HT-29 (cell line): ENCODE measurements at regions not wholly inside any gene's neighbourhood (a gene's known extent, or its start where the extent isn't known, plus 50 kb on each side); places are given as distances from the start of the nearest gene placed in this dataset.
"Not testable (repeated sequence)": the region's sequence is repeated elsewhere in the genome, so short reads cannot be mapped to it uniquely, and the experiment has no call there.

Experiments
- DNase-seq: peaks from one replicate; pipeline ENCODE4 v3.0.0-alpha.2; 2015; ENCODE audit warnings: low spot score

- not testable (repeated sequence) for DNase-seq
Observed at GRCh38 chr1:83395130-83395529, 603.8 kb downstream of the TTLL7 start.

GRCh38 chr1:83386946-83387345 is 612.0 kb downstream of the TTLL7 start:
- DNase-seq = not testable (repeated sequence)

DNA sequence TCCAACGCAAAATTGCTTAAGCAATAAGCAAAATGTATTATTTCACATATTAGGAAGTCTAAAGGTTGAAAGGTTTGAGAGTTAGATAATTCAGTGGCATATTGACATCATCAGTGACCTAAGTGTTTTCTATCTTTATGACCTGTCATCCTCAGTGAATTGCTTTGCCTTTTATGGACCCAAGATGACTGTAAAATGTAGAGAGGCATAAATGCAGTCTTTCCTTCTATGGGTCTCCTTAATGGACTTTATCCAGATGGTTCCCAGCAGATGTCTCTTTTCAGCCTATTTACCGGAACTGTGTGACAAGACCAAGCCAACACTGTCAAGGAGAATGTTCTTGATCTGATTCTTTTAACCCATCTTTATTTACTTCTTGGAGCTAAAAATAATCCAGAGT is 615.8 kb downstream of the TTLL7 start:
- DNase-seq = not testable (repeated sequence)

DNA sequence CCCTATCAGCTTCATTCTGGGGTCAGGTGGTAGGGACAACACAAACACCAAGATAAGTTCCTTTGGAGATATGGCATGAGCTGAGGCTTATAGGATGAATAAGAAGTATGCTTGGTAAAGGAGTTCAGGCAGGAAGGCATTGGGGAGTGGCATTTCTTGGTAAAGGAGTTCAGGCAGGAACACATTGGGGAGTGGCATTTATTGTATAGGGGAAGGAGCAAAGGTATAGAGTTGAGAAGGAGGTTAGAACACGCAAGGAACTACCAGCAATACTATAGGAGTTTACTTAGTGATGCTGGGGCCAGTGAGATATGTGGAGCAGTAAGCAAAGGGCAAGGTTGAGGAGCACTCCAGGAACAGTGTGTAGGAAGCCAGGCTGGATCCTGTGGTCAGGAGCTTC is 625.9 kb downstream of the TTLL7 start:
- DNase-seq = not testable (repeated sequence)

DNA sequence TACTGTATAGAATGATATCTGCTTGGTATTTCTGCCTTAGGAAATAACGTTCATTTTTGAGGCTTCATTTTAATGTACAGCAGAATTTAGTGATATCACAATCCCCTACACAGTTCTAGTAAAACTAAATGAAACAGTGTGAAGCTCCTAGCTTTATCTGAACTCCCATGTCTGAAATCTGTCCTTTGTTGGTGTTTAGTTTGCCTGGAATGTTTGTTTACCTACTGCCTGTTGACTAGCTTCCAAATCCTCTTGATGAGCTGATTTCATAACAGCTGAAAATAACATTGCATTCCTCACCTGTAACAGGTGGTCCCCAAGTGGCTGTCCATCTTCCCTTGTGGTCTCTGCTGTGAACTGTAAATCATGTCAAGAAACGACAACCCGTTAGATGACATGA is 629.1 kb downstream of the TTLL7 start:
- DNase-seq = not testable (repeated sequence)

GRCh38 chr1:83365320-83365719 is 633.6 kb downstream of the TTLL7 start:
- not testable (repeated sequence) for DNase-seq

- DNase-seq = not testable (repeated sequence)
Observed at GRCh38 chr1:83345375-83345774, 653.6 kb downstream of the TTLL7 start.

GRCh38 chr1:83343767-83344166 is 655.2 kb downstream of the TTLL7 start:
- DNase-seq = peak; percentile 1

- DNase-seq = not testable (repeated sequence)
Observed at GRCh38 chr1:83342995-83343394, 655.9 kb downstream of the TTLL7 start.

DNA sequence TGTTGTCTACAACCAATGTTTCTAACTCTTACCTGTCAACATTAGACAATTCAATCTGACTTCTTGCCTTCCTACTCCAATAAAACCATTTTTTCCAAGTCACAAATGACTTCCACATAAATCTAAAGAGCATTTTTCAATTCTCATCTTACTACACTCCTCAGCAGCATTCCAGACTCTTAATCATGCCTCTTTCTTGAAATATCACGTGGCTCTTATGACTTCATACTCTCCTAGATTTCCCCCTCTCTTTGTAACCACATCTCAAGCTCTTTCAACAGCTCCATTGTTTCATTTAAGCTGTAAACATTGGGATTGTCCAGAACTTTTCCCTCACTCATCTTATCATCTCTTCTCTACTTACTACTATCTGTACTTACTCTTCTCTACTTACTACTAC is 666.6 kb downstream of the TTLL7 start:
- DNase-seq = not testable (repeated sequence)

- no peak for DNase-seq
Observed at GRCh38 chr1:83318366-83318765, 680.6 kb downstream of the TTLL7 start.

- not testable (repeated sequence) for DNase-seq
Observed at GRCh38 chr1:83315446-83315845, 683.5 kb downstream of the TTLL7 start.

DNA sequence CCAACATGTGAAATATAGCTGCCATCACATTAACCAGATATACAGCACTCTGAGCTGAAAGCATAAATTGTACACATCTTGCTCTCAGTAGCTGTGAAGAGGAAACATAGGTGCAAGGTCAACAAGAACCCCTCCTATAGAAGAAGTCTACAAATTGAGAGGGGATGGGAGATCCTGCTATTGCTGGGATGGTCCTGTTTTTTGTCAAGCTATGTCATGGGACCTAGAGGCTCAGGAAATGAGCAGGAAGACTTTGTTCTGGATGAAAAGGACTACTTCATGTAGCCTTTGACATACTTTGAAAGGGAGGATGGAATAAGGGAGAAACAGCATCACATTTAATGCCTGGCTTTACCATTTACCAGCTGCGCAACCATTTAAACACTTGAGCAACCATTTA is 688.8 kb downstream of the TTLL7 start:
- DNase-seq = not testable (repeated sequence)

- not testable (repeated sequence) for DNase-seq
Observed at GRCh38 chr1:83309035-83309434, 689.9 kb downstream of the TTLL7 start.

- DNase-seq = not testable (repeated sequence)
Observed at GRCh38 chr1:83306811-83307210, 692.1 kb downstream of the TTLL7 start.

- not testable (repeated sequence) for DNase-seq
Observed at GRCh38 chr1:83295594-83295993, 703.3 kb downstream of the TTLL7 start.

DNA sequence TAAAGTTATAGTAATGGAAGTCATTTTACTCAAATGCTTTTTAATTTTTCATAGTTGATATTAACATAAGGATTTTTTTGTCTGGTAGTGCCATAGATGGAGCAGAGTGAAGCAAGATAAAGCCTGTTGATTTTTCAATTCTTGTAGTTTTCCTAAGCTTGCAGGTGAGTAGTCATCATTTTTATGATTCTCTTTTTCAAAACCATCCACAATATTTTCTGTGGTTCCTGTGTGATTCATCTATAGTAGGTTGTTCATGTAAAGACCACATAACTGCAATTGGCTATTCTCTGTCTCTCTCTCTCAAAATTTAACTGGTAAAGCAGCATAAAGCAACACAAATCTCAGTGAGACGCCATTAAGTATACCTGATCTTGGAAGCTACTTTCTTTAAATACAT is 711.5 kb downstream of the TTLL7 start:
- DNase-seq = not testable (repeated sequence)

- not testable (repeated sequence) for DNase-seq
Observed at GRCh38 chr1:83274656-83275055, 724.3 kb downstream of the TTLL7 start.

DNA sequence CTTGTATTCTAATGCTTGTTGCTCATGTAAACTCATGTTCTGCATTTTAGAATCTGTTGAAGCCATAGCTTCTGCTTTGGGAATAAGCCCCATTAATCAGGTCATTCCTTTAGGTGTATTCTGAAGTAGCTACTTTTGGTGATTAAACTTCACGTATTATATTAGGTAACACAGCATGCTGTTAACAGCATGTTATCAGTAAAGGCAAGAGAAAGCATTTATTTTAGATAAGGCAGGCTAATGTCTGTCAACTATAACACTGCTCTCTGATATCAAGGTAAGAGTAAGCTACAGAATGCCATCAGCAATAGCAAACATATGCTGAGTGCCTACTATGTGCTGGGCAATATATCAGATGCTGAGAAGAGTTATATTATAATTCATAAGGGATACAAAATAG is 726.4 kb downstream of the TTLL7 start:
- DNase-seq = not testable (repeated sequence)

GRCh38 chr1:83271834-83272233 is 727.1 kb downstream of the TTLL7 start:
- DNase-seq = peak; percentile 2

GRCh38 chr1:83270801-83271200 is 728.1 kb downstream of the TTLL7 start:
- not testable (repeated sequence) for DNase-seq

DNA sequence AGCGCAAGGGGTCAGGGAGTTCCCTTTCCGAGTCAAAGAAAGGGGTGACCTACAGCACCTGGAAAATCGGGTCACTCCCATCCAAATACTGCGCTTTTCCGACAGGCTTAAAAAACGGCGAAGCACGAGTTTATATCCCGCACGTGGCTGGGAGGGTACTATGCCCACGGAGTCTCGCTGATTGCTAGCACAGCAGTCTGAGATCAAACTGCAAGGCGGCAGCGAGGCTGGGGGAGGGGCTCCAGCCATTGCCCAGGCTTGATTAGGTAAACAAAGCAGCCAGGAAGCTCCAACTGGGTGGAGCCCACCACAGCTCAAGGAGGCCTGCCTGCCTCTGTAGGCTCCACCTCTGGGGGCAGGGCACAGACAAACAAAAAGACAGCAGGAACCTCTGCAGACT is 735.1 kb downstream of the TTLL7 start:
- DNase-seq = not testable (repeated sequence)

- not testable (repeated sequence) for DNase-seq
Observed at GRCh38 chr1:83251687-83252086, 747.2 kb downstream of the TTLL7 start.

DNA sequence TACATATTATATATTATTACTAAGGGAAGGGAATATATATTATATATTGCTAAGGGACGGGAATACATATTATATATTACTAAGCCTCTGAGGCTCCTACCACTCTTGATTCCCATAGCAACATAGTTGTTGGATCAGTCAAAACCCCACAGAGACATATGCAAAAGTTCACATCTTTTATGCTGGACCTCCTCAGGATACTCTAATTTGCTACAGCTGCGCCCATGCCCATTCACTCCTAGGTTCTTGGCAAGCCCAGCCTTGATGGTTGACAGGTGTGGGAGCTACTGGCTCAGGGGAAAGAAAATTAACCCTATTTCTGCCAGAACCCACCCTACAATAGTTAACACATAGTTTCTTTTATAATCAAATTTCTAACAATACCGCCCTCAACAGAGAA is 752.2 kb downstream of the TTLL7 start:
- not testable (repeated sequence) for DNase-seq
